HCT116 (cell line): ENCODE measurements at regions not wholly inside any gene's neighbourhood (a gene's known extent, or its start where the extent isn't known, plus 50 kb on each side); places are given as distances from the start of the nearest gene placed in this dataset.

Source experiments
- CBX3 ChIP-seq: IDR thresholded peaks from 2 replicates; pipeline ENCODE4 v1.6.1; 2012; ENCODE audit warnings: low read depth
- CEBPB ChIP-seq: IDR thresholded peaks from 2 replicates; pipeline ENCODE4 v1.6.1; 2012; ENCODE audit warnings: low read depth
- EGR1 ChIP-seq: IDR thresholded peaks from 2 replicates; pipeline ENCODE4 v1.6.1; 2012; ENCODE audit warnings: low read depth
- EZH2 ChIP-seq: fragments of 200-600 bp; sonication (generic); IDR thresholded peaks from 2 replicates; pipeline ENCODE4 v1.6.1; 2017; ENCODE audit warnings: antibody characterized with exemption, mixed run types
- EZH2phosphoT487 ChIP-seq: fragments of 200-600 bp; IDR thresholded peaks from 2 replicates; pipeline ENCODE4 v1.6.1; 2018; ENCODE audit warnings: antibody characterized with exemption, borderline replicate concordance
- POLR2A ChIP-seq: IDR thresholded peaks from 2 replicates; pipeline ENCODE4 v1.7.0; 2011; ENCODE audit warnings: borderline replicate concordance; ENCODE audit not compliant: insufficient read depth, insufficient read length; ENCODE audit errors: extremely low read depth
- POLR2AphosphoS5 ChIP-seq: IDR thresholded peaks from 2 replicates; pipeline ENCODE4 v1.6.1; 2011; ENCODE audit warnings: mild to moderate bottlenecking, low read depth, low read length, moderate library complexity
- SIN3A ChIP-seq: IDR thresholded peaks from 2 replicates; pipeline ENCODE4 v1.6.1; 2012; ENCODE audit warnings: low read depth
- SP1 ChIP-seq: IDR thresholded peaks from 2 replicates; pipeline ENCODE4 v1.6.1; 2012; ENCODE audit warnings: low read depth
- ZNF274 ChIP-seq: fragments of 200-500 bp; sonication (Bioruptor generic); IDR thresholded peaks from 2 replicates; pipeline ENCODE4 v1.6.1; 2014; ENCODE audit warnings: mild to moderate bottlenecking, low read depth, low read length, inconsistent platforms
- TF ChIP-seq, protein P1 (sequence below), 3 experiments: fragments of 200-600 bp in 1 of 3; sonication (generic) in 1 of 3; IDR thresholded peaks in 2 of 3; conservative IDR thresholded peaks in 1 of 3; 2 replicates each; pipeline ENCODE4 v1.5.1; 2012 to 2017; ENCODE audit warnings: low read depth in 2 of 3, low read length in 2 of 3, antibody characterized with exemption in 1 of 3, borderline replicate concordance in 1 of 3, control low read depth in 1 of 3, mild to moderate bottlenecking in 1 of 3, mixed read lengths in 1 of 3, mixed run types in 1 of 3, moderate library complexity in 1 of 3; ENCODE audit not compliant: insufficient read depth in 1 of 3
- TF ChIP-seq, protein P2 (sequence below): IDR thresholded peaks from 2 replicates; pipeline ENCODE4 v1.6.1; 2011; ENCODE audit warnings: mild to moderate bottlenecking, low read length, moderate library complexity; ENCODE audit not compliant: insufficient replicate concordance; ENCODE audit errors: extremely low read depth
- TF ChIP-seq, protein P3 (sequence below): IDR thresholded peaks from 2 replicates; pipeline ENCODE4 v1.6.1; 2012; ENCODE audit warnings: low read depth

DNA sequence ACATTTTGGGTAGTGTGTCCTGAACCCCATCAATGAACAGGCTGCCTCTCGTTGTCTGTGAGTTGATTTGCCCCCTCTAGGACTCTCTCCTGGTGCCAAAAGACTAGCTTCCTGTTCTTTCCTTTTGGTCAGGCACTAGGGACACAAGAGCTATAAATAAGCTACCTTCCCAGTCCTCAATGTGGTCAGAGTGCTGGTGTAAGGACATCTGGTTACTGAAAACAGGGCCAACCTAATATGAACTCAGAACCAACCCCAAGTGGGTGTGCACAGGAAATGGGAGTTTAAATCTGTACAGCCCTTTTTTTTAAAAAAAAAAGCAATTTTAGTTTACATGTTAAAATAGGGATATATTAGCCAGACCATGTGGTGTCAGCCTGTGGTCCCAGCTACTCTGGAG is 129.2 kb downstream of the ZIC5 start:
- TF ChIP-seq, protein P1, sequence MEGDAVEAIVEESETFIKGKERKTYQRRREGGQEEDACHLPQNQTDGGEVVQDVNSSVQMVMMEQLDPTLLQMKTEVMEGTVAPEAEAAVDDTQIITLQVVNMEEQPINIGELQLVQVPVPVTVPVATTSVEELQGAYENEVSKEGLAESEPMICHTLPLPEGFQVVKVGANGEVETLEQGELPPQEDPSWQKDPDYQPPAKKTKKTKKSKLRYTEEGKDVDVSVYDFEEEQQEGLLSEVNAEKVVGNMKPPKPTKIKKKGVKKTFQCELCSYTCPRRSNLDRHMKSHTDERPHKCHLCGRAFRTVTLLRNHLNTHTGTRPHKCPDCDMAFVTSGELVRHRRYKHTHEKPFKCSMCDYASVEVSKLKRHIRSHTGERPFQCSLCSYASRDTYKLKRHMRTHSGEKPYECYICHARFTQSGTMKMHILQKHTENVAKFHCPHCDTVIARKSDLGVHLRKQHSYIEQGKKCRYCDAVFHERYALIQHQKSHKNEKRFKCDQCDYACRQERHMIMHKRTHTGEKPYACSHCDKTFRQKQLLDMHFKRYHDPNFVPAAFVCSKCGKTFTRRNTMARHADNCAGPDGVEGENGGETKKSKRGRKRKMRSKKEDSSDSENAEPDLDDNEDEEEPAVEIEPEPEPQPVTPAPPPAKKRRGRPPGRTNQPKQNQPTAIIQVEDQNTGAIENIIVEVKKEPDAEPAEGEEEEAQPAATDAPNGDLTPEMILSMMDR (IDR thresholded peaks at IDR 0.05 in 2 of 3, conservative IDR thresholded peaks at IDR 0.05 in 1 of 3; ENCODE audit: borderline replicate concordance in 1 of 3, insufficient read depth in 1 of 3, low read depth in 2 of 3, low read length in 2 of 3): no peak
- TF ChIP-seq POLR2AphosphoS5: no peak
- no peak for TF ChIP-seq CEBPB
- TF ChIP-seq SP1: no peak
- no peak for TF ChIP-seq EZH2phosphoT487
- TF ChIP-seq EGR1: no peak
- TF ChIP-seq EZH2: no peak
- TF ChIP-seq, protein P2, sequence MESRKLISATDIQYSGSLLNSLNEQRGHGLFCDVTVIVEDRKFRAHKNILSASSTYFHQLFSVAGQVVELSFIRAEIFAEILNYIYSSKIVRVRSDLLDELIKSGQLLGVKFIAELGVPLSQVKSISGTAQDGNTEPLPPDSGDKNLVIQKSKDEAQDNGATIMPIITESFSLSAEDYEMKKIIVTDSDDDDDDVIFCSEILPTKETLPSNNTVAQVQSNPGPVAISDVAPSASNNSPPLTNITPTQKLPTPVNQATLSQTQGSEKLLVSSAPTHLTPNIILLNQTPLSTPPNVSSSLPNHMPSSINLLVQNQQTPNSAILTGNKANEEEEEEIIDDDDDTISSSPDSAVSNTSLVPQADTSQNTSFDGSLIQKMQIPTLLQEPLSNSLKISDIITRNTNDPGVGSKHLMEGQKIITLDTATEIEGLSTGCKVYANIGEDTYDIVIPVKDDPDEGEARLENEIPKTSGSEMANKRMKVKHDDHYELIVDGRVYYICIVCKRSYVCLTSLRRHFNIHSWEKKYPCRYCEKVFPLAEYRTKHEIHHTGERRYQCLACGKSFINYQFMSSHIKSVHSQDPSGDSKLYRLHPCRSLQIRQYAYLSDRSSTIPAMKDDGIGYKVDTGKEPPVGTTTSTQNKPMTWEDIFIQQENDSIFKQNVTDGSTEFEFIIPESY: no peak
- no peak for TF ChIP-seq SIN3A
- TF ChIP-seq POLR2A: no peak
- TF ChIP-seq CBX3: no peak
- TF ChIP-seq, protein P3, sequence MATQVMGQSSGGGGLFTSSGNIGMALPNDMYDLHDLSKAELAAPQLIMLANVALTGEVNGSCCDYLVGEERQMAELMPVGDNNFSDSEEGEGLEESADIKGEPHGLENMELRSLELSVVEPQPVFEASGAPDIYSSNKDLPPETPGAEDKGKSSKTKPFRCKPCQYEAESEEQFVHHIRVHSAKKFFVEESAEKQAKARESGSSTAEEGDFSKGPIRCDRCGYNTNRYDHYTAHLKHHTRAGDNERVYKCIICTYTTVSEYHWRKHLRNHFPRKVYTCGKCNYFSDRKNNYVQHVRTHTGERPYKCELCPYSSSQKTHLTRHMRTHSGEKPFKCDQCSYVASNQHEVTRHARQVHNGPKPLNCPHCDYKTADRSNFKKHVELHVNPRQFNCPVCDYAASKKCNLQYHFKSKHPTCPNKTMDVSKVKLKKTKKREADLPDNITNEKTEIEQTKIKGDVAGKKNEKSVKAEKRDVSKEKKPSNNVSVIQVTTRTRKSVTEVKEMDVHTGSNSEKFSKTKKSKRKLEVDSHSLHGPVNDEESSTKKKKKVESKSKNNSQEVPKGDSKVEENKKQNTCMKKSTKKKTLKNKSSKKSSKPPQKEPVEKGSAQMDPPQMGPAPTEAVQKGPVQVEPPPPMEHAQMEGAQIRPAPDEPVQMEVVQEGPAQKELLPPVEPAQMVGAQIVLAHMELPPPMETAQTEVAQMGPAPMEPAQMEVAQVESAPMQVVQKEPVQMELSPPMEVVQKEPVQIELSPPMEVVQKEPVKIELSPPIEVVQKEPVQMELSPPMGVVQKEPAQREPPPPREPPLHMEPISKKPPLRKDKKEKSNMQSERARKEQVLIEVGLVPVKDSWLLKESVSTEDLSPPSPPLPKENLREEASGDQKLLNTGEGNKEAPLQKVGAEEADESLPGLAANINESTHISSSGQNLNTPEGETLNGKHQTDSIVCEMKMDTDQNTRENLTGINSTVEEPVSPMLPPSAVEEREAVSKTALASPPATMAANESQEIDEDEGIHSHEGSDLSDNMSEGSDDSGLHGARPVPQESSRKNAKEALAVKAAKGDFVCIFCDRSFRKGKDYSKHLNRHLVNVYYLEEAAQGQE: no peak
- TF ChIP-seq ZNF274: no peak
